ENCODE measurements at regions not wholly inside any gene's neighbourhood (a gene's known extent, or its start where the extent isn't known, plus 50 kb on each side); places are given as distances from the start of the nearest gene placed in this dataset.

DNA sequence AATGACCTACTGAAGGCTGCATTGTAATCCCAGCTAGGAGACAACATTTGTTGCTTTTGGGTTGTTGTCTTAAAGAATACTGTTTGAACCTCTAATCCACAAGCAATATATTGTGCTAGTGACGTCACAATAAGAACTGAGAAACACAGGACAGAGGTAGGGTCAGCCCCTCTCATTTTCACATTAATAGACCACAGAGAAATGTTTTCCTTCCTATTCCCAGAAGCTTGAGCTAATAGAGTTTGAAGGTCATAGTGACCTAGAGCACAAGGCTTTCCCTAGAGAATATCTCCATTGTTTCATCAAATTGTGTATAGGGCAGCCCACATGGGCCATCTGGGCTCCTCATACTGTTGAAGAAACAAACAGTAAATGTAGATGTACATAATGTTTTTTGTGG, 300.9 kb upstream of the AKR1E2 start:
- no peak for TF ChIP-seq CTCF (optimal IDR thresholded peaks at IDR 0.05 in 1 of 3, IDR thresholded peaks at IDR 0.05 in 1 of 3, conservative IDR thresholded peaks at IDR 0.05 in 1 of 3; ENCODE audit: extremely low read depth in 1 of 3, insufficient read depth in 2 of 3, low read length in 3 of 3)
- no peak for TF ChIP-seq EZH2 (IDR thresholded peaks at IDR 0.05; ENCODE audit: low read length)

All from keratinocyte (primary cell).